ENCODE measurements at regions not wholly inside any gene's neighbourhood (a gene's known extent, or its start where the extent isn't known, plus 50 kb on each side); places are given as distances from the start of the nearest gene placed in this dataset.

DNA sequence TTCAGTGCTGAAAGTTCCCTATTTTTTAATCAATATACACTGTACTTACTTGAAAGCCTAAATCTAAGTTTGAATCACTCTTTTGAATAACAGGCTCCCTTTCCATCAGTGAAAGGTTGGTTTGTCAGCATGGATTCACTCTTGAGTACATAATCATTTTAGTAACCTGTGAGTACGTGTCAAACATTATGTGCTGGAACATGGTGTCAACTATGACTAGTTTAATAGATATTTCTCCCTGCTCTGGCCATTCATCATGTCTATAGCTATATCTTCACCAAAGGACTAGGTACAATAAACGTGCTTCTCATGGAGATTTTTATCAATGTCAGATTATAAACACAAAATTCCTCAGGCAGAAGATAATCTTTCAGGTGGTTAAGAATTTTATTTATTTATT lies 61.7 kb upstream of the MDFIC start:
- no peak for DNase-seq

DNA sequence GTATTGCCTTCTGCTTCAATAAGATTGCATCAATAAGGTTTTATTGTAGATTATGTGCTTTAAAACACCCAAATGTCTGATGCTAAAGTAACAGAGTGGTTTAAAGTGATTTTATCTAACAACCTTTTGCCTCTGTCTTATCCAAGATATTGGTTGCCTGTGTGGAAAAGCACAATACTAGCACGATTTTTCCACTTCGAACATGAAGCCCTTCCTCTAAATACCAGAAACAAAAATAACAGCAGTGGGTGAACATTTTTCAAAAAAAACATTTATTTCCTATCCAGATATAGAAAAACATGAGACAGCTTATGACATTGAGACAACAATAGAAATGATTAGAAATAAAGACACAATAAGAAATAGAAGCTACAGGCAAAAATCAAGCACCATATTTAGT lies 59.5 kb upstream of the MDFIC start:
- DNase-seq, result no peak

DNA sequence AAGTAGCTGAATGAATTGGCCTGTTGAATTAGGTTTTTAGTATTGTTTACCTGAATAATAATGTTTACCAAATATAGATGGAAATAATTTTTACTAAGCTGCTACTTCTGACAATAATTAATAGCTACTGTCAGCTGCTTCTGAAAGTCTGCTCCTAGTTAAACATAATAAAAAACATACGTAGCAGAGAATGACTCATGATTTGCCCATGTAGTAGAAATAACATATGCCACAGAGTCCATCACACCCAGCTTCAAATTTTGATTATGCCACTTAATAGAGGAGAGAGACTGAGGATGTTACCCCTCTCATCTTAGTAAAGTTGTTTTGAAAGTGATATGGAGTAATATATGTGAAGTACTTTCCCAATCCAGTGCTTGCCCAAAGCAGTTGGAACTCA lies 57.6 kb upstream of the MDFIC start:
- DNase-seq, result no peak

DNA sequence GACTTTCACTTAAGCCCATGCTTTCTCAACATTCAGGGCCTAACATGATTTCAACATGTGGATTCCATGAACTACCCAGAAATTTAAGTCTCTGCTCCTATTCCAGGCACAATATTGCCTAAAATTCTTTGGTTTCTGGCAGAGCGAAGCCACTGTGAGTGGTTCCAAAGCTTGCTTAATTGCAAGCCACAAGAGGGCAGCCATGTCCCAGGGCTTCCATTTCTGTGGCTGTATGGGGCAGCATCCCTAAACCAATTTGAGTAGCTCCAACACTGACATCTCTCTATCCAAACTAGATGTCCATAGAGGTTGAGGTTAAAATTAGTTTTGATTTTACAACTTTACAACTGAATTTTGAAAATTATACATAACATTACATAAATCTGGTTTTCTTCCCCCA lies 56.3 kb upstream of the MDFIC start:
- DNase-seq, result peak; percentile 86
